ENCODE measurements at regions not wholly inside any gene's neighbourhood (a gene's known extent, or its start where the extent isn't known, plus 50 kb on each side); places are given as distances from the start of the nearest gene placed in this dataset.

- H3K4me1 ChIP-seq (ENCODE audit: control insufficient read depth, extremely low read depth, insufficient read depth, low read length) = no peaks in the 10 kb centered on the region
- no peak overlapping the region for H3K9ac ChIP-seq (ENCODE audit: insufficient read depth, low read length)
- no peaks in the 10 kb centered on the region for H3K9me3 ChIP-seq (ENCODE audit: control insufficient read depth, insufficient read depth, low read depth, low read length)
- H3K4me3 ChIP-seq (replicated peaks in 1 of 4; ENCODE audit: control extremely low read depth in 1 of 4, insufficient read depth in 1 of 4, low read depth in 3 of 4, low read length in 4 of 4) = no peak overlapping the region
- no peak overlapping the region for H2AFZ ChIP-seq (ENCODE audit: low read length)
- no peaks in the 10 kb centered on the region for H3K79me2 ChIP-seq (ENCODE audit: control insufficient read depth, insufficient read depth, low read length)
- no peak for DNase-seq (ENCODE audit: low read depth in 2 of 2)
- no peaks in the 10 kb centered on the region for H3K36me3 ChIP-seq (ENCODE audit: control insufficient read depth, insufficient read depth, low read length)
- no peak for TF ChIP-seq EZH2 (IDR thresholded peaks at IDR 0.05; ENCODE audit: low read length, missing control alignments)
- TF ChIP-seq, protein P1, sequence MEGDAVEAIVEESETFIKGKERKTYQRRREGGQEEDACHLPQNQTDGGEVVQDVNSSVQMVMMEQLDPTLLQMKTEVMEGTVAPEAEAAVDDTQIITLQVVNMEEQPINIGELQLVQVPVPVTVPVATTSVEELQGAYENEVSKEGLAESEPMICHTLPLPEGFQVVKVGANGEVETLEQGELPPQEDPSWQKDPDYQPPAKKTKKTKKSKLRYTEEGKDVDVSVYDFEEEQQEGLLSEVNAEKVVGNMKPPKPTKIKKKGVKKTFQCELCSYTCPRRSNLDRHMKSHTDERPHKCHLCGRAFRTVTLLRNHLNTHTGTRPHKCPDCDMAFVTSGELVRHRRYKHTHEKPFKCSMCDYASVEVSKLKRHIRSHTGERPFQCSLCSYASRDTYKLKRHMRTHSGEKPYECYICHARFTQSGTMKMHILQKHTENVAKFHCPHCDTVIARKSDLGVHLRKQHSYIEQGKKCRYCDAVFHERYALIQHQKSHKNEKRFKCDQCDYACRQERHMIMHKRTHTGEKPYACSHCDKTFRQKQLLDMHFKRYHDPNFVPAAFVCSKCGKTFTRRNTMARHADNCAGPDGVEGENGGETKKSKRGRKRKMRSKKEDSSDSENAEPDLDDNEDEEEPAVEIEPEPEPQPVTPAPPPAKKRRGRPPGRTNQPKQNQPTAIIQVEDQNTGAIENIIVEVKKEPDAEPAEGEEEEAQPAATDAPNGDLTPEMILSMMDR (conservative IDR thresholded peaks at IDR 0.05 in 1 of 2, IDR thresholded peaks at IDR 0.05 in 1 of 2; ENCODE audit: low read depth in 1 of 2, low read length in 2 of 2) = no peak
- H3K4me2 ChIP-seq (ENCODE audit: extremely low read depth, insufficient read depth, low read length) = no peak overlapping the region
- H3K27me3 ChIP-seq (ENCODE audit: control insufficient read depth, insufficient read depth, low read length) = no peaks in the 10 kb centered on the region
- H3K27ac ChIP-seq (ENCODE audit: insufficient read depth, low read length) = no peak overlapping the region
- H4K20me1 ChIP-seq (ENCODE audit: control insufficient read depth, extremely low read depth, insufficient read depth, low read length) = no peaks in the 10 kb centered on the region
Observed at GRCh38 chr11:92770981-92771380, 198.5 kb upstream of the MTNR1B start.

DNA sequence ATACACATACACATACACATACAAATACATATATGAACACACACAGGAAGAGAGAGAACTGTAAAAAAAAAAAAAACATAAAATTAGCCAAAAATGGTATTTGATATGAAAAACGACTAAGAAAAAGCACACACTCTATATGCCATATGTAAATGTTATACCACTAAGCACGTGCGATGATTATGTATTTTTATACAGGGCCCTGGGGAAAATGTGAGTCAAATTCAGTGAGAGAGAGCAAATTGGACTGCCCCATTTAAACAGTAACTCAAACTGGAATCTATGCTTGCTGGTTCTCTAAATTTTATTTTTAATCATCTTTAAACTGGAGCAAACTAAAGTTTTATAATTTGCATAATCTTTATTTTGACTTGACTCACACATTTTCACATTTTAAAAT lies 197.8 kb upstream of the MTNR1B start:
- Histone ChIP-seq H3K27me3 (ENCODE audit: control insufficient read depth, insufficient read depth, low read length) (no peaks in the 10 kb centered on the region), H2AFZ (ENCODE audit: low read length) (no peak overlapping the region), H3K4me2 (ENCODE audit: extremely low read depth, insufficient read depth, low read length) (no peak overlapping the region), H3K79me2 (ENCODE audit: control insufficient read depth, insufficient read depth, low read length) (no peaks in the 10 kb centered on the region), H3K4me3 (replicated peaks in 1 of 4; ENCODE audit: control extremely low read depth in 1 of 4, insufficient read depth in 1 of 4, low read depth in 3 of 4, low read length in 4 of 4) (no peak overlapping the region), H3K4me1 (ENCODE audit: control insufficient read depth, extremely low read depth, insufficient read depth, low read length) (no peaks in the 10 kb centered on the region), H3K9me3 (ENCODE audit: control insufficient read depth, insufficient read depth, low read depth, low read length) (no peaks in the 10 kb centered on the region), H3K27ac (ENCODE audit: insufficient read depth, low read length) (no peak overlapping the region), H4K20me1 (ENCODE audit: control insufficient read depth, extremely low read depth, insufficient read depth, low read length) (no peaks in the 10 kb centered on the region), H3K9ac (ENCODE audit: insufficient read depth, low read length) (no peak overlapping the region), H3K36me3 (ENCODE audit: control insufficient read depth, insufficient read depth, low read length) (no peaks in the 10 kb centered on the region)
- DNase-seq (ENCODE audit: low read depth in 2 of 2) = no peak
- TF ChIP-seq, protein P1 (conservative IDR thresholded peaks at IDR 0.05 in 1 of 2, IDR thresholded peaks at IDR 0.05 in 1 of 2; ENCODE audit: low read depth in 1 of 2, low read length in 2 of 2) = no peak
- no peak for TF ChIP-seq EZH2 (IDR thresholded peaks at IDR 0.05; ENCODE audit: low read length, missing control alignments)

GRCh38 chr11:92775003-92775676 lies 194.3 kb upstream of the MTNR1B start:
- H3K79me2 ChIP-seq (ENCODE audit: control insufficient read depth, insufficient read depth, low read length) = no peaks in the 10 kb centered on the region
- no peak for TF ChIP-seq EZH2 (IDR thresholded peaks at IDR 0.05; ENCODE audit: low read length, missing control alignments)
- TF ChIP-seq, protein P1 (conservative IDR thresholded peaks at IDR 0.05 in 1 of 2, IDR thresholded peaks at IDR 0.05 in 1 of 2; ENCODE audit: low read depth in 1 of 2, low read length in 2 of 2) = no peak

More at GRCh38 chr11:92775003-92775676, 194.3 kb upstream of the MTNR1B start:
- Histone ChIP-seq H3K27me3 (ENCODE audit: control insufficient read depth, insufficient read depth, low read length) (no peaks in the 10 kb centered on the region), H3K36me3 (ENCODE audit: control insufficient read depth, insufficient read depth, low read length) (no peaks in the 10 kb centered on the region), H3K4me3 (replicated peaks in 1 of 4; ENCODE audit: control extremely low read depth in 1 of 4, insufficient read depth in 1 of 4, low read depth in 3 of 4, low read length in 4 of 4) (no peak overlapping the region), H3K4me1 (ENCODE audit: control insufficient read depth, extremely low read depth, insufficient read depth, low read length) (no peaks in the 10 kb centered on the region), H3K9ac (ENCODE audit: insufficient read depth, low read length) (no peak overlapping the region), H3K4me2 (ENCODE audit: extremely low read depth, insufficient read depth, low read length) (no peak overlapping the region), H4K20me1 (ENCODE audit: control insufficient read depth, extremely low read depth, insufficient read depth, low read length) (no peaks in the 10 kb centered on the region), H3K9me3 (ENCODE audit: control insufficient read depth, insufficient read depth, low read depth, low read length) (no peaks in the 10 kb centered on the region), H2AFZ (ENCODE audit: low read length) (no peak overlapping the region), H3K27ac (ENCODE audit: insufficient read depth, low read length) (no peak overlapping the region)
- peak in 1 of 2 donors; percentile 18 for DNase-seq (ENCODE audit: low read depth in 2 of 2)
